Glutamatergic neuron (in vitro differentiated cells): ENCODE measurements at regions not wholly inside any gene's neighbourhood (a gene's known extent, or its start where the extent isn't known, plus 50 kb on each side); places are given as distances from the start of the nearest gene placed in this dataset.
"Not testable (repeated sequence)": the region's sequence is repeated elsewhere in the genome, so short reads cannot be mapped to it uniquely, and the experiment has no call there.

ENCODE experiments used
- DNase-seq: peaks from one replicate; pipeline ENCODE4 v3.0.0; 2022
- H3K27ac Mint-ChIP-seq: one replicate; pipeline ENCODE4 v1.8.0; 2020; ENCODE audit warnings: mild to moderate bottlenecking, mixed read lengths, inconsistent platforms; ENCODE audit not compliant: unreplicated experiment
- H3K27me3 Mint-ChIP-seq: one replicate; pipeline ENCODE4 v1.8.0; 2020; ENCODE audit warnings: mild to moderate bottlenecking, moderate library complexity, mixed read lengths, inconsistent platforms; ENCODE audit not compliant: unreplicated experiment
- H3K36me3 Mint-ChIP-seq: one replicate; pipeline ENCODE4 v1.8.0; 2020; ENCODE audit warnings: mild to moderate bottlenecking, mixed read lengths, inconsistent platforms; ENCODE audit not compliant: unreplicated experiment
- H3K4me1 Mint-ChIP-seq: one replicate; pipeline ENCODE4 v1.8.0; 2020; ENCODE audit warnings: mild to moderate bottlenecking, low read depth, mixed read lengths, inconsistent platforms; ENCODE audit not compliant: unreplicated experiment
- H3K4me3 Mint-ChIP-seq: one replicate; pipeline ENCODE4 v1.8.0; 2020; ENCODE audit warnings: mild to moderate bottlenecking, mixed read lengths, inconsistent platforms; ENCODE audit not compliant: unreplicated experiment
- H3K9me3 Mint-ChIP-seq: one replicate; pipeline ENCODE4 v1.8.0; 2020; ENCODE audit warnings: mild to moderate bottlenecking, moderate library complexity, mixed read lengths, inconsistent platforms; ENCODE audit not compliant: unreplicated experiment
- TF ChIP-seq, protein P1 (sequence below): fragments of 200-600 bp; sonication (generic); IDR thresholded peaks from one replicate; pipeline ENCODE4 v1.5.0; 2021; ENCODE audit not compliant: partially characterized antibody, unreplicated experiment

DNA sequence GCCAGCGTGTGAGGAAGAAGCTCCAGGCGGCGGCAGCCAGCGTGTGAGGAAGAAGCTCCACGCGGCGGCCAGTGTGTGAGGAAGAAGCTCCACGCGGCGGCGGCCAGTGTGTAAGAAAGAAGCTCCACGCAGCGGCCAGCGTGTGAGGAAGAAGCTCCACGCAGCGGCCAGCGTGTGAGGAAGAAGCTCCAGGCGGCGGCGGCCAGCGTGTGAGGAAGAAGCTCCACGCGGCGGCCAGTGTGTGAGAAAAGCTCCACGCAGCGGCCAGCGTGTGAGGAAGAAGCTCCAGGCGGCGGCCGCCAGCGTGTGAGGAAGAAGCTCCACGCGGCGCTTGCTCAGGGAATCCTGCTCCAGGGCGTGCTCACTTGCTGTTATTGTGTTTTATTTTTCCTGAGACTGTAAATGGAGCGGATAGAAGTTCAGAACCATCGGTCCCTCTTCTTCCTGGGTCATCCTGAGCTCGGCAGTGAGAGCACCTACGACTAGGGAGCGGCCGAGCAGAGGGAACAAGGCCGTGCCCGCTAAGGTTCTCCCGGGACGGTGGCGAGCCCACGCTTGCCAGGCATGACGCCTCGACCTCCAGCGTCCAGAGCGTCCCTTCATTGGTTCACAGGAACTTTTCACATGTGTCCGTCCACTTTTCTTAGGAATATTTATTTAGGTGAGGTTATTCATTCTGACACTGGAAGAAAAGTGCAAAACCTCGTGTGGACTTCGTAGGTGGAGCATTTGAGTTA, 94.2 kb downstream of the TMEM18 start:
- H3K27ac Mint-ChIP-seq: no peak overlapping the region
- no peak for DNase-seq
- no peaks in the 10 kb centered on the region for H3K36me3 Mint-ChIP-seq
- H3K4me1 Mint-ChIP-seq: peaks cover 5% of the 10 kb centered on the region
- no peaks in the 10 kb centered on the region for H3K9me3 Mint-ChIP-seq
- no peak overlapping the region for H3K4me3 Mint-ChIP-seq
- TF ChIP-seq, protein P1, sequence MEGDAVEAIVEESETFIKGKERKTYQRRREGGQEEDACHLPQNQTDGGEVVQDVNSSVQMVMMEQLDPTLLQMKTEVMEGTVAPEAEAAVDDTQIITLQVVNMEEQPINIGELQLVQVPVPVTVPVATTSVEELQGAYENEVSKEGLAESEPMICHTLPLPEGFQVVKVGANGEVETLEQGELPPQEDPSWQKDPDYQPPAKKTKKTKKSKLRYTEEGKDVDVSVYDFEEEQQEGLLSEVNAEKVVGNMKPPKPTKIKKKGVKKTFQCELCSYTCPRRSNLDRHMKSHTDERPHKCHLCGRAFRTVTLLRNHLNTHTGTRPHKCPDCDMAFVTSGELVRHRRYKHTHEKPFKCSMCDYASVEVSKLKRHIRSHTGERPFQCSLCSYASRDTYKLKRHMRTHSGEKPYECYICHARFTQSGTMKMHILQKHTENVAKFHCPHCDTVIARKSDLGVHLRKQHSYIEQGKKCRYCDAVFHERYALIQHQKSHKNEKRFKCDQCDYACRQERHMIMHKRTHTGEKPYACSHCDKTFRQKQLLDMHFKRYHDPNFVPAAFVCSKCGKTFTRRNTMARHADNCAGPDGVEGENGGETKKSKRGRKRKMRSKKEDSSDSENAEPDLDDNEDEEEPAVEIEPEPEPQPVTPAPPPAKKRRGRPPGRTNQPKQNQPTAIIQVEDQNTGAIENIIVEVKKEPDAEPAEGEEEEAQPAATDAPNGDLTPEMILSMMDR: no peak
- H3K27me3 Mint-ChIP-seq: no peaks in the 10 kb centered on the region

DNA sequence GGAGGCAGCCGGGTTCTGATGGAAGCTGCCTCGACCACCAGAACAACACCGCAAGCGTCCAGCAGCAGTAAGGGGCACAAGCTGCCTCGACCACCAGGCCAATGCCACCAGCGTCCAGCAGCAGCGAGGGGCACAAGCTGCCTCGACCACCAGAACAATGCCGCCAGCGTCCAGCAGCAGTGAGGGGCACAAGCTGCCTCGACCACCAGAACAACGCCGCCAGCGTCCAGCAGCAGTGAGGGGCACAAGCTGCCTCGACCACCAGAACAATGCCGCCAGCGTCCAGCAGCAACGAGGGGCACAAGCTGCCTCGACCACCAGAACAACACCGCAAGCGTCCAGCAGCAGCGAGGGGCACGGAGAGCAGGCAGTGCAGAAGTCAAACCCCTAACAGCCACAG, 94.9 kb downstream of the TMEM18 start:
- H3K9me3 Mint-ChIP-seq, DNase-seq, H3K27me3 Mint-ChIP-seq, H3K27ac Mint-ChIP-seq, H3K36me3 Mint-ChIP-seq, H3K4me3 Mint-ChIP-seq, H3K4me1 Mint-ChIP-seq: not testable (repeated sequence)

DNA sequence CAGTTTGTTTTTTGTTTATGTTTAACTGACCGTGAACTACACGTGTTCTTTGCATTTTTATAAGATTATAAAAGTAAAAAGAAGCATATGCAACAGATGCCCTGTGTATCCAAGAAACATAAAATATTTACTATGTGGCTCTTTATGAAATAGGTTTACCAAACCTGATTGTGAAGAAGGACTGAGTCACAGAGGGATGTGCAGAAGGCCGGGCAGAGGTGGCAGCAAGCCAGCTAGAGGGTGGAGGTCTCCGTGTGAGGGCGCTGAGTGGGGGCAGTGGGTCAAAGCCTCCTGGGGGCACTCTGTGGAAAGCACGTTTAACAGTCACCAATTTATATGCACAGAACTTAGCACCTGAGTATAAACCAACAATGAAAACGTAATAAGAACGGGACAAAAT, 97.2 kb downstream of the TMEM18 start:
- Mint-ChIP-seq H3K4me1 (no peaks in the 10 kb centered on the region), H3K27ac (no peak overlapping the region), H3K4me3 (no peak overlapping the region), H3K27me3 (no peaks in the 10 kb centered on the region), H3K9me3 (peaks cover under 1% of the 10 kb centered on the region), H3K36me3 (no peaks in the 10 kb centered on the region)
- TF ChIP-seq, protein P1: no peak
- no peak for DNase-seq

DNA sequence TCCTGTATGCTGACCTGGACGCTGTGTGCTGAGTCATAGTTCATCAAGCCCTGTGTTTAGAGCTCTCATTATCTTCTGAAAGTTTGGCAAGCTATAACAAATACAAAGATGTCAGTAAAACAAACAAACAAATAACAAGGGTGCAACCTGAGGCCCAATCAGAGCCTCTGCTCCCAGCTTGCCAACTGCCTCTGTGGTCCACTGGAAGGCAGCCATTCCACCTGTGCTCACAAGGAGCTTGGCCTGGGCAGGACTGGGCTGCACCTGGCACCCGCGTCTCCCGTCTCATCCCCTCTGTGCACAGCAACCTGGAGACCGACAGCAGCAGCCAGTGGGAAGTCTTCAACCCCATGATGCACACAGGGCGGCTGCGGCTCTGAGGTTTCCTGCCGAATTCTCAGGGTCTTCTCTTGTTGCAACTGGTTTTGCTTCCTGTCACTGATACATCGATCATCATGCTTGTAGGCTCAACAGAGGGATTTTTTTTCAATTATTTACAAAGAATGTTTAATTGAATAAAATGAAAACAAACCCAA, 97.8 kb downstream of the TMEM18 start:
- H3K27me3 Mint-ChIP-seq: peaks cover 2% of the 10 kb centered on the region
- TF ChIP-seq, protein P1: no peak
- no peak for DNase-seq

DNA sequence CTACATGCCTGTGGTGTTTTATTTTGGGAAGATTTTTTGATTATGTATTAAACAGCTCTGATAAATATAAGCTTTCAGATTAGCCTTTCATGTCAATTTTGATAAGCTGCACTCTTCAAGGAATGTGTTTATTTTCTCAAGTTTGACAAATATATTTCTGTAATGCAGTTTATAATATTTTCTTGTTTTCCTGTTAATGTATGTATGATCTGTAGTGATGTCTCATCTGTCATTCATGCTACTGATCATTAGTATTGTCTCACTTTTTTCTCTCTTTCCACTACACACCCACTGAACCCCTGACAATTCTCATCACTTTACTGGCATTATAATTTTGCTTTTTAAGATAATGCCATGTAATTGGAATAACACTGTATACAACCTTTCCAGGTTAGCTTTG, 100.9 kb downstream of the TMEM18 start:
- TF ChIP-seq, protein P1: no peak
- Mint-ChIP-seq H3K27ac (no peak overlapping the region), H3K4me1 (no peaks in the 10 kb centered on the region), H3K9me3 (peaks cover 4% of the 10 kb centered on the region), H3K27me3 (peaks cover 2% of the 10 kb centered on the region), H3K4me3 (no peak overlapping the region), H3K36me3 (peaks cover 7% of the 10 kb centered on the region)
- no peak for DNase-seq

More for the DNA sequence above, 97.8 kb downstream of the TMEM18 start:
- H3K9me3 Mint-ChIP-seq: peaks cover 4% of the 10 kb centered on the region
- no peaks in the 10 kb centered on the region for H3K4me1 Mint-ChIP-seq
- no peaks in the 10 kb centered on the region for H3K36me3 Mint-ChIP-seq
- no peak overlapping the region for H3K27ac Mint-ChIP-seq
- no peak overlapping the region for H3K4me3 Mint-ChIP-seq
